HFF-Myc (cell line): ENCODE measurements at regions not wholly inside any gene's neighbourhood (a gene's known extent, or its start where the extent isn't known, plus 50 kb on each side); places are given as distances from the start of the nearest gene placed in this dataset.

ENCODE experiments used
- DNase-seq: peaks from one replicate; pipeline ENCODE4 v3.0.0-alpha.2; 2011; ENCODE audit warnings: low read depth; ENCODE audit errors: extremely low read depth
- H3K4me3 ChIP-seq: replicated peaks from 2 replicates; pipeline ENCODE4 v1.5.1; 2011; ENCODE audit warnings: low read depth, mild to moderate bottlenecking, control low read depth, low read length
- TF ChIP-seq, protein P1 (sequence below): IDR thresholded peaks from 2 replicates; pipeline ENCODE4 v1.5.1; 2012; ENCODE audit warnings: mild to moderate bottlenecking, low read depth, low read length, control low read depth; ENCODE audit errors: missing control alignments

DNA sequence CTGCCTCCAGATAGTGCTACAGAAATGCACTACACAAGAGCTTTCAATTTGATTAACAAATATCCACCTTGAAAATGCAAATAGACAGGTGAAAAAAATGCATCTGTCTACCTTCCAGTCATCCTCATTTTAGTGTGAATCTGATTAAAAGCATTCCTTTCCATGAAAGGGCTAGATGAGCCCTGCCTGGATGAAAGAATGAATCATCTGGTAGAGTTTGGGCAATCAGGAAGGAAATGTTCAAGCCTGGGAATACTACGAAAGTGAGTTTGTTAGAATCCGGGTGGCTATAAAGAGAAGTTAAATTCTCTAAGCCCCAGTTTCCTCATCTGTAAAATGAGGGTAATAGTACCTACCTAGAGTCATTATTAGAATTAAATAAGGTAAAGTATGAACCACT, 142.6 kb downstream of the FAM114A2 start:
- DNase-seq, result no peak
- H3K4me3 ChIP-seq, result no peak overlapping the region
- TF ChIP-seq, protein P1, sequence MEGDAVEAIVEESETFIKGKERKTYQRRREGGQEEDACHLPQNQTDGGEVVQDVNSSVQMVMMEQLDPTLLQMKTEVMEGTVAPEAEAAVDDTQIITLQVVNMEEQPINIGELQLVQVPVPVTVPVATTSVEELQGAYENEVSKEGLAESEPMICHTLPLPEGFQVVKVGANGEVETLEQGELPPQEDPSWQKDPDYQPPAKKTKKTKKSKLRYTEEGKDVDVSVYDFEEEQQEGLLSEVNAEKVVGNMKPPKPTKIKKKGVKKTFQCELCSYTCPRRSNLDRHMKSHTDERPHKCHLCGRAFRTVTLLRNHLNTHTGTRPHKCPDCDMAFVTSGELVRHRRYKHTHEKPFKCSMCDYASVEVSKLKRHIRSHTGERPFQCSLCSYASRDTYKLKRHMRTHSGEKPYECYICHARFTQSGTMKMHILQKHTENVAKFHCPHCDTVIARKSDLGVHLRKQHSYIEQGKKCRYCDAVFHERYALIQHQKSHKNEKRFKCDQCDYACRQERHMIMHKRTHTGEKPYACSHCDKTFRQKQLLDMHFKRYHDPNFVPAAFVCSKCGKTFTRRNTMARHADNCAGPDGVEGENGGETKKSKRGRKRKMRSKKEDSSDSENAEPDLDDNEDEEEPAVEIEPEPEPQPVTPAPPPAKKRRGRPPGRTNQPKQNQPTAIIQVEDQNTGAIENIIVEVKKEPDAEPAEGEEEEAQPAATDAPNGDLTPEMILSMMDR, result no peak

DNA sequence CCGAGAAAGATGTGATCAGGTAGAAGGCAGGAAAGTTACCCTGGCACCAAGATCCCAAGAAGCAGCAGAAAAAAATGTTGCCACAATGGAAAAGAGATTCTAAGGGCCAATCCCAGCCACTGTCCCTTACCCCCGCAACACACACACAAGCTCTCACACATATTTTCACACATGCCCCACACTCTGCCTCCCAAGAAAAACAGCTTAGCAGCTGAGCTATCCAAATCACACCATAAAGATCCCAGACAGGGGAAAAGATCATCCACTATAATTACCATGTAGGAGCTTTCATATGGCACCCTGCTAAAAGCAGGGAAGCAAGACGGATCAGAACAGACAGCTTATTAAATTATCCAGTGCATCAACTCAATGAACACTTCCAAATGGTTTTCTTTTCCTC, 143.4 kb downstream of the FAM114A2 start:
- no peak overlapping the region for H3K4me3 ChIP-seq
- TF ChIP-seq, protein P1, result no peak
- DNase-seq, result no peak

- no peak for DNase-seq
- no peak overlapping the region for H3K4me3 ChIP-seq
- TF ChIP-seq, protein P1, result no peak
Observed at GRCh38 chr5:153893817-153894216, 144.9 kb downstream of the FAM114A2 start.

DNA sequence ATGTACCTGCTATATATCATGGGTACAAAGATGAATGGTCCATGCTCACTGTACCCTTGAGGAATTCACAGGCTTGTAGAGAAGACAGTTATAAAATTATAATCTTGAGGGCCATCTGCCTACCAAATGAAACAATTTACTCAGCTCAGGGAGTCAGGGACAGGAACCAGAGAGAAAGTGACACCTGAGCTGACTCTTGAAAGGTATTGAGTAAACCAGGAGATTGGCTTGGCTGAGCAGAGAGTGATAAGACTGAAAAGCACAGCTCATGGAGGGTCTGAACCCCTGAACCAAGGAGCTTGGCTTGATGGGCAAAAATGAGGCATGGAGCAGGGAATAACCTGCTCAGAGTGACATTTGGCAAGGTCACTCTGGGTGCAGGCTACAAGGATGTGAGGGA, 147.3 kb downstream of the FAM114A2 start:
- TF ChIP-seq, protein P1, result no peak
- no peak for DNase-seq
- no peak overlapping the region for H3K4me3 ChIP-seq

- H3K4me3 ChIP-seq, result no peak overlapping the region
- no peak for DNase-seq
Observed at GRCh38 chr5:153888781-153889180, 149.9 kb downstream of the FAM114A2 start.

DNA sequence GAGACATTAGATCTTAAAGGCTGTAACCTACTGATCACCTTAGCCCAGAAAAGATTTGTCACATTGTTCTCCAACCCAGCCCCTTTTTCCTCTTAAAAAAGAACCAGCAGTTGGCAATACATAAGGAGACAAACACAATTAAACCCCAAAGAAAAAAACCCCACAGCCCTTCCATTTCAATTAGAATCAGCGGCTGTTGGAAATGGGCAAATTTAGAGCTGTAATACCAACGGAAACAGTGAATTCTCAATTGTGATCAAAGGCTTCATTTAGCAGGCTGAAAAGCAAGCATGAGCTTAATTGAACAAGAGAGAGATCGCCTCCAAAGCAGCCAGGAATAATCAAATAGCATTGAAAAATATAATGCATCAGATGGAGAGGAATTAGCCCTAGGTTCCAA, 153.6 kb downstream of the FAM114A2 start:
- TF ChIP-seq, protein P1, result no peak
- DNase-seq, result no peak
- H3K4me3 ChIP-seq, result no peak overlapping the region

More at GRCh38 chr5:153888781-153889180, 149.9 kb downstream of the FAM114A2 start:
- TF ChIP-seq, protein P1, result no peak

DNA sequence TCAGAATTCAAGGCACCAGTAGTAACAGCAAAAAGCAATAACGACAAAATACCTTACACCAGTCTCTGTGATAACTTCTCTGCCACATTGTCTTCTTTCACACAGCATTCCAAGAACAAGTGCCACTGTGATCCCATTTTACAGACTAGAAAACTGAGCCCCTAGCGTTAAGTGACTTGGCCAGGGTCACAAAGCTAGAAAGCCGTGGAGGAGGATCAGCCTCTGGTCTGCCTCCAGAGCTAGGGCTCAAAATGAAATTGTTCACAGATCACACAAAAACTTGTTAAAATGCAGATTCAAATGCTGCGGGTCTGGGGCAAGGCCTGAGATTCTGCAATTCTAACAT, 154.1 kb downstream of the FAM114A2 start:
- no peak for DNase-seq
- no peak overlapping the region for H3K4me3 ChIP-seq
- TF ChIP-seq, protein P1, result no peak
